ENCODE measurements at regions not wholly inside any gene's neighbourhood (a gene's known extent, or its start where the extent isn't known, plus 50 kb on each side); places are given as distances from the start of the nearest gene placed in this dataset.

GRCh38 chr14:97277711-97278110 is 480.5 kb downstream of the VRK1 start:
- H3K9me3 ChIP-seq: no peaks in the 10 kb centered on the region
- no peak for DNase-seq (ENCODE audit: low spot score in 2 of 2)
- H3K27me3 ChIP-seq: peaks cover 32% of the 10 kb centered on the region
- no peaks in the 10 kb centered on the region for H3K4me1 ChIP-seq
- no peak overlapping the region for H3K4me3 ChIP-seq
- no peak overlapping the region for H3K27ac ChIP-seq
- no peak for TF ChIP-seq CTCF (IDR thresholded peaks at IDR 0.05)
- TF ChIP-seq POLR2AphosphoS5 (IDR thresholded peaks at IDR 0.05): no peak
- TF ChIP-seq EP300 (IDR thresholded peaks at IDR 0.05): no peak
- TF ChIP-seq POLR2A (IDR thresholded peaks at IDR 0.05): no peak
- 49% methylated on average over 9 of the region's 9 CpGs for WGBS
- no peaks in the 10 kb centered on the region for H3K36me3 ChIP-seq

GRCh38 chr14:97280526-97280925 is 483.3 kb downstream of the VRK1 start:
- Histone ChIP-seq H3K27ac (no peak overlapping the region), H3K4me1 (no peaks in the 10 kb centered on the region), H3K36me3 (no peaks in the 10 kb centered on the region), H3K4me3 (no peak overlapping the region), H3K27me3 (peaks cover 24% of the 10 kb centered on the region), H3K9me3 (no peaks in the 10 kb centered on the region)
- TF ChIP-seq POLR2AphosphoS5 (IDR thresholded peaks at IDR 0.05) (no peak), EP300 (IDR thresholded peaks at IDR 0.05) (no peak), POLR2A (IDR thresholded peaks at IDR 0.05) (no peak), CTCF (IDR thresholded peaks at IDR 0.05) (no peak)
- DNase-seq (ENCODE audit: low spot score in 2 of 2): no peak
- WGBS: 88% methylated on average over 10 of the region's 10 CpGs

GRCh38 chr14:97281741-97282140 is 484.6 kb downstream of the VRK1 start:
- no peaks in the 10 kb centered on the region for H3K4me1 ChIP-seq
- 93% methylated on average over 3 of the region's 3 CpGs for WGBS
- no peaks in the 10 kb centered on the region for H3K9me3 ChIP-seq
- no peak overlapping the region for H3K4me3 ChIP-seq
- peaks cover 23% of the 10 kb centered on the region for H3K27me3 ChIP-seq
- no peak overlapping the region for H3K27ac ChIP-seq
- no peaks in the 10 kb centered on the region for H3K36me3 ChIP-seq
- TF ChIP-seq POLR2AphosphoS5 (IDR thresholded peaks at IDR 0.05) (no peak), EP300 (IDR thresholded peaks at IDR 0.05) (no peak), CTCF (IDR thresholded peaks at IDR 0.05) (no peak), POLR2A (IDR thresholded peaks at IDR 0.05) (no peak)
- no peak for DNase-seq (ENCODE audit: low spot score in 2 of 2)

GRCh38 chr14:97282210-97283004 is 485.2 kb downstream of the VRK1 start:
- TF ChIP-seq EP300 (IDR thresholded peaks at IDR 0.05) (no peak), POLR2A (IDR thresholded peaks at IDR 0.05) (no peak), POLR2AphosphoS5 (IDR thresholded peaks at IDR 0.05) (no peak)
- no peak overlapping the region for H3K4me3 ChIP-seq
- no peak overlapping the region for H3K27ac ChIP-seq
- H3K9me3 ChIP-seq: no peaks in the 10 kb centered on the region
- H3K27me3 ChIP-seq: peaks cover 20% of the 10 kb centered on the region
- H3K4me1 ChIP-seq: no peaks in the 10 kb centered on the region
- WGBS: 76% methylated on average over 7 of the region's 7 CpGs
- no peaks in the 10 kb centered on the region for H3K36me3 ChIP-seq
- no peak for DNase-seq (ENCODE audit: low spot score in 2 of 2)

- no peaks in the 10 kb centered on the region for H3K9me3 ChIP-seq
- H3K36me3 ChIP-seq: no peaks in the 10 kb centered on the region
- H3K4me1 ChIP-seq: no peaks in the 10 kb centered on the region
- DNase-seq (ENCODE audit: low spot score in 2 of 2): no peak
- peaks cover 22% of the 10 kb centered on the region for H3K27me3 ChIP-seq
- TF ChIP-seq POLR2AphosphoS5 (IDR thresholded peaks at IDR 0.05) (no peak), CTCF (IDR thresholded peaks at IDR 0.05) (no peak), EP300 (IDR thresholded peaks at IDR 0.05) (no peak), POLR2A (IDR thresholded peaks at IDR 0.05) (no peak)
- H3K4me3 ChIP-seq: no peak overlapping the region
- no peak overlapping the region for H3K27ac ChIP-seq
- WGBS: 72% methylated on average over 9 of the region's 9 CpGs
Observed at GRCh38 chr14:97283005-97283403, 485.8 kb downstream of the VRK1 start.

All from suprapubic skin (tissue), 4 donors.